ENCODE measurements at regions not wholly inside any gene's neighbourhood (a gene's known extent, or its start where the extent isn't known, plus 50 kb on each side); places are given as distances from the start of the nearest gene placed in this dataset.

DNA sequence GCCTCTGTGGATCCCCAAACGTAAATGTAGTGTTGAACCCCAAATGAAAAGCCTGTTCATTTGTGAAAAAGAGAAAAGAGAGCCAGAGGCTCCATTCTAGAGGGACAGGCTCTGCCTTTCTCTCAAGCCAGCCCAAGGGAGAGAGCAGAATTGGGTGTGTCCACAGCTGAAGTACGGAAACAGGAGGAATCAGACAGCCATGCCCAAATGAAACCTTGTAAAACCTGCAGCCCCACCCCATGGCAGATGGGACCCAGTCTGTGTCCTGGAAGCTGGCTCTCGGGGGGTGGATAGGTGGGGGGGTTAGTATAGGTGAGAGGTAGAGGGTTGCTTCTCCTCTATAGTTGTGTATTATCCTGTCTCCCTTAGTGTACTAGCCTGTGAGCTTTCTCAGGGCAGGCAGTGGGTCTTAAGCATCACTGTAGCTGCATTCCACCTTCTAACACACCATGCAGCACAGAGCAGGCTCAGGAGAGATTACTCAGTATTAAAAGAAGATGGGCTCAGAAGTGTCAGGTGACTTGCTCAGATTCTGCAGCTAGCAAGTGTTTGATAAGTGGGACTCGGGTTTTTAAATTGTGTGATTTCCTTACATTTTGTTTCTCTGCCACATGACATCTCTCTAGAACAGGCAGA lies 67.4 kb upstream of the SIPA1L2 start (continued):
- TF ChIP-seq, protein P1, sequence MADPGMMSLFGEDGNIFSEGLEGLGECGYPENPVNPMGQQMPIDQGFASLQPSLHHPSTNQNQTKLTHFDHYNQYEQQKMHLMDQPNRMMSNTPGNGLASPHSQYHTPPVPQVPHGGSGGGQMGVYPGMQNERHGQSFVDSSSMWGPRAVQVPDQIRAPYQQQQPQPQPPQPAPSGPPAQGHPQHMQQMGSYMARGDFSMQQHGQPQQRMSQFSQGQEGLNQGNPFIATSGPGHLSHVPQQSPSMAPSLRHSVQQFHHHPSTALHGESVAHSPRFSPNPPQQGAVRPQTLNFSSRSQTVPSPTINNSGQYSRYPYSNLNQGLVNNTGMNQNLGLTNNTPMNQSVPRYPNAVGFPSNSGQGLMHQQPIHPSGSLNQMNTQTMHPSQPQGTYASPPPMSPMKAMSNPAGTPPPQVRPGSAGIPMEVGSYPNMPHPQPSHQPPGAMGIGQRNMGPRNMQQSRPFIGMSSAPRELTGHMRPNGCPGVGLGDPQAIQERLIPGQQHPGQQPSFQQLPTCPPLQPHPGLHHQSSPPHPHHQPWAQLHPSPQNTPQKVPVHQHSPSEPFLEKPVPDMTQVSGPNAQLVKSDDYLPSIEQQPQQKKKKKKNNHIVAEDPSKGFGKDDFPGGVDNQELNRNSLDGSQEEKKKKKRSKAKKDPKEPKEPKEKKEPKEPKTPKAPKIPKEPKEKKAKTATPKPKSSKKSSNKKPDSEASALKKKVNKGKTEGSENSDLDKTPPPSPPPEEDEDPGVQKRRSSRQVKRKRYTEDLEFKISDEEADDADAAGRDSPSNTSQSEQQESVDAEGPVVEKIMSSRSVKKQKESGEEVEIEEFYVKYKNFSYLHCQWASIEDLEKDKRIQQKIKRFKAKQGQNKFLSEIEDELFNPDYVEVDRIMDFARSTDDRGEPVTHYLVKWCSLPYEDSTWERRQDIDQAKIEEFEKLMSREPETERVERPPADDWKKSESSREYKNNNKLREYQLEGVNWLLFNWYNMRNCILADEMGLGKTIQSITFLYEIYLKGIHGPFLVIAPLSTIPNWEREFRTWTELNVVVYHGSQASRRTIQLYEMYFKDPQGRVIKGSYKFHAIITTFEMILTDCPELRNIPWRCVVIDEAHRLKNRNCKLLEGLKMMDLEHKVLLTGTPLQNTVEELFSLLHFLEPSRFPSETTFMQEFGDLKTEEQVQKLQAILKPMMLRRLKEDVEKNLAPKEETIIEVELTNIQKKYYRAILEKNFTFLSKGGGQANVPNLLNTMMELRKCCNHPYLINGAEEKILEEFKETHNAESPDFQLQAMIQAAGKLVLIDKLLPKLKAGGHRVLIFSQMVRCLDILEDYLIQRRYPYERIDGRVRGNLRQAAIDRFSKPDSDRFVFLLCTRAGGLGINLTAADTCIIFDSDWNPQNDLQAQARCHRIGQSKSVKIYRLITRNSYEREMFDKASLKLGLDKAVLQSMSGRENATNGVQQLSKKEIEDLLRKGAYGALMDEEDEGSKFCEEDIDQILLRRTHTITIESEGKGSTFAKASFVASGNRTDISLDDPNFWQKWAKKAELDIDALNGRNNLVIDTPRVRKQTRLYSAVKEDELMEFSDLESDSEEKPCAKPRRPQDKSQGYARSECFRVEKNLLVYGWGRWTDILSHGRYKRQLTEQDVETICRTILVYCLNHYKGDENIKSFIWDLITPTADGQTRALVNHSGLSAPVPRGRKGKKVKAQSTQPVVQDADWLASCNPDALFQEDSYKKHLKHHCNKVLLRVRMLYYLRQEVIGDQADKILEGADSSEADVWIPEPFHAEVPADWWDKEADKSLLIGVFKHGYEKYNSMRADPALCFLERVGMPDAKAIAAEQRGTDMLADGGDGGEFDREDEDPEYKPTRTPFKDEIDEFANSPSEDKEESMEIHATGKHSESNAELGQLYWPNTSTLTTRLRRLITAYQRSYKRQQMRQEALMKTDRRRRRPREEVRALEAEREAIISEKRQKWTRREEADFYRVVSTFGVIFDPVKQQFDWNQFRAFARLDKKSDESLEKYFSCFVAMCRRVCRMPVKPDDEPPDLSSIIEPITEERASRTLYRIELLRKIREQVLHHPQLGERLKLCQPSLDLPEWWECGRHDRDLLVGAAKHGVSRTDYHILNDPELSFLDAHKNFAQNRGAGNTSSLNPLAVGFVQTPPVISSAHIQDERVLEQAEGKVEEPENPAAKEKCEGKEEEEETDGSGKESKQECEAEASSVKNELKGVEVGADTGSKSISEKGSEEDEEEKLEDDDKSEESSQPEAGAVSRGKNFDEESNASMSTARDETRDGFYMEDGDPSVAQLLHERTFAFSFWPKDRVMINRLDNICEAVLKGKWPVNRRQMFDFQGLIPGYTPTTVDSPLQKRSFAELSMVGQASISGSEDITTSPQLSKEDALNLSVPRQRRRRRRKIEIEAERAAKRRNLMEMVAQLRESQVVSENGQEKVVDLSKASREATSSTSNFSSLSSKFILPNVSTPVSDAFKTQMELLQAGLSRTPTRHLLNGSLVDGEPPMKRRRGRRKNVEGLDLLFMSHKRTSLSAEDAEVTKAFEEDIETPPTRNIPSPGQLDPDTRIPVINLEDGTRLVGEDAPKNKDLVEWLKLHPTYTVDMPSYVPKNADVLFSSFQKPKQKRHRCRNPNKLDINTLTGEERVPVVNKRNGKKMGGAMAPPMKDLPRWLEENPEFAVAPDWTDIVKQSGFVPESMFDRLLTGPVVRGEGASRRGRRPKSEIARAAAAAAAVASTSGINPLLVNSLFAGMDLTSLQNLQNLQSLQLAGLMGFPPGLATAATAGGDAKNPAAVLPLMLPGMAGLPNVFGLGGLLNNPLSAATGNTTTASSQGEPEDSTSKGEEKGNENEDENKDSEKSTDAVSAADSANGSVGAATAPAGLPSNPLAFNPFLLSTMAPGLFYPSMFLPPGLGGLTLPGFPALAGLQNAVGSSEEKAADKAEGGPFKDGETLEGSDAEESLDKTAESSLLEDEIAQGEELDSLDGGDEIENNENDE (IDR thresholded peaks at IDR 0.05; ENCODE audit: insufficient replicate concordance, low read length), result no peak
- no peak for TF ChIP-seq USF2 (IDR thresholded peaks at IDR 0.05; ENCODE audit: low read length)

Data from H1 (cell line).